Astrocyte (in vitro differentiated cells and primary cell): ENCODE measurements at regions not wholly inside any gene's neighbourhood (a gene's known extent, or its start where the extent isn't known, plus 50 kb on each side); places are given as distances from the start of the nearest gene placed in this dataset.

ENCODE experiments used
- CTCF ChIP-seq: IDR thresholded peaks from 2 replicates; pipeline ENCODE4 v1.5.1; 2011; ENCODE audit warnings: low read depth, mild to moderate bottlenecking, inconsistent platforms, low read length, moderate library complexity; ENCODE audit not compliant: insufficient read depth
- EZH2 ChIP-seq: IDR thresholded peaks from 2 replicates; pipeline ENCODE4 v1.6.1; 2012; ENCODE audit warnings: mild to moderate bottlenecking, low read length, inconsistent platforms; ENCODE audit not compliant: insufficient read depth

DNA sequence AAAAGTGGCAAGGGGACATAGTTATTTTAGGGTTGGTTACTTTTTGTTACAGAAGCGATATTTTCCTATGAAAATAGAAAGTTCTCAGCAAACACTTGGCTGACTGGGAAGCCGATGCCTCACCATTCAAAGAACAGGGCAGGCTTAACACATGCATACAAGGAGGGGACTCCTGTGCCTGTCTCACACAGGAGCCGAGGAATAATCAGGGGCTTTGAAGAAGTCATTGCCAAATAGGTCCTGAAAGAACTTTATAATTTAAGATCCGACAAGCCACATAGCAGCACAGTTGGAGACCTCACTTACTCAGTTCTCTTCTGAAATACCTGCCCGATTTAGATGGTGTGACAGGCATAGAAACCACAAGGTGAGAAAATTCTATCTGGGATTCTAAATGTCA is 389.8 kb downstream of the EMP1 start:
- TF ChIP-seq CTCF (no peak), EZH2 (no peak)
